Glomerular visceral epithelial cell (primary cell): ENCODE measurements at regions not wholly inside any gene's neighbourhood (a gene's known extent, or its start where the extent isn't known, plus 50 kb on each side); places are given as distances from the start of the nearest gene placed in this dataset.

Experiments used
- DNase-seq: peaks from one replicate; pipeline ENCODE4 v3.0.0-alpha.2; 2016; ENCODE audit errors: extremely low spot score

GRCh38 chr3:13227315-13228165 lies 154.3 kb upstream of the IQSEC1 start:
- DNase-seq: no peak

GRCh38 chr3:13224967-13225366 lies 151.7 kb upstream of the IQSEC1 start:
- DNase-seq: no peak

- DNase-seq: no peak
Observed at GRCh38 chr3:13223574-13224237, 150.5 kb upstream of the IQSEC1 start.

DNA sequence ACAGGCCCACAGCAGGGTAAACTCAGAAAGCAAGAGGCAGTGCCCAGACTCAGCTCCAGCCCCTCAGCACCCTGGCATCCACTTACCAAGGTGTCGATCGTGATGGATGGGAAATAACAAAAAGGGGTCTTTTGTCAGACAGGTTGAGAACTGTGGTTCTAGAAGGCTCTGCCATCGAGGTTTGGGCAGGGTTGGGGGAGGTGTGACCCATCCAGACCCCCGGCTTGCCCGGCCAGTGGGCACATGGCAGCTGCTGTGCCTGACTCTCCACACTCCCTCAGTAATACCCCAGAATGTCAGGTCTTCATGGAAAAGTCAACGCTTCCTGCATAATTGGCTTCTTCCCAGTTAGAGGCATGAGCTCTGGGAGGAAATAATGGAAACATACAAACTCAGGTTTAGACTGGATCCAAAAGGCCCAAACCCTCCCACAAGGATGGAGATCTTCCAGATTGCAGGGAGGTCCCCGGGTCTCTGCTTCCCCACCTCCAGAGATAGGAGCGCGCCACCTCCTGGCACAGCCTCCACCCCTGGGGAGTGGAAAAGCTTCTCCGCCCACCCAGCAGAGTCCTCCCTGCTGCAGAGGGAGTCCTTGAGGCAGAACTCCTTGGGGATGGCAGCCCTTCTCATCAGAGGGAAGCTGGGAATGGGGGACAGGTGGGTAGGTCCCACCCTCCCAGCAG lies 149.8 kb upstream of the IQSEC1 start:
- DNase-seq: no peak

DNA sequence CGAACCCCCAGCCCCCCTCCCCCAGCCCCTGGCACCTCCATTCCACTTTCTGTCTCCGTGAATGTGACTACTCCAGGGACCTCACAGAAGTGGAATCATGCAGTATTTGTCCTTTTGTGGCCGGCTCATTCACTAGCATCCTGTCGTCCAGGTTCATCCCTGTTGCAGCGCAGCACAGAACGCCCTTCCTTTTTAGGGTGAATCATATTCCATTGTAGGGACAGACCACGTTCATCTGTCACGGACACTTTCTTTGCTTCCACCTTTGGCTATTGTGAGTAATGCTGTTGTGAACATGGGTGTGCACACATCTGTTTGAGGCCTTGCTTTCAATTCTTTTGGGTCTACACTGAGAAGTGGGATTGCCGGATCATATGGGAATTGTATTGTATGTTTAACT lies 148.9 kb upstream of the IQSEC1 start:
- no peak for DNase-seq

GRCh38 chr3:13221491-13222061 lies 148.3 kb upstream of the IQSEC1 start:
- DNase-seq: no peak

- DNase-seq: no peak
Observed at GRCh38 chr3:13220991-13221390, 147.8 kb upstream of the IQSEC1 start.

GRCh38 chr3:13219902-13220296 lies 146.7 kb upstream of the IQSEC1 start:
- no peak for DNase-seq

DNA sequence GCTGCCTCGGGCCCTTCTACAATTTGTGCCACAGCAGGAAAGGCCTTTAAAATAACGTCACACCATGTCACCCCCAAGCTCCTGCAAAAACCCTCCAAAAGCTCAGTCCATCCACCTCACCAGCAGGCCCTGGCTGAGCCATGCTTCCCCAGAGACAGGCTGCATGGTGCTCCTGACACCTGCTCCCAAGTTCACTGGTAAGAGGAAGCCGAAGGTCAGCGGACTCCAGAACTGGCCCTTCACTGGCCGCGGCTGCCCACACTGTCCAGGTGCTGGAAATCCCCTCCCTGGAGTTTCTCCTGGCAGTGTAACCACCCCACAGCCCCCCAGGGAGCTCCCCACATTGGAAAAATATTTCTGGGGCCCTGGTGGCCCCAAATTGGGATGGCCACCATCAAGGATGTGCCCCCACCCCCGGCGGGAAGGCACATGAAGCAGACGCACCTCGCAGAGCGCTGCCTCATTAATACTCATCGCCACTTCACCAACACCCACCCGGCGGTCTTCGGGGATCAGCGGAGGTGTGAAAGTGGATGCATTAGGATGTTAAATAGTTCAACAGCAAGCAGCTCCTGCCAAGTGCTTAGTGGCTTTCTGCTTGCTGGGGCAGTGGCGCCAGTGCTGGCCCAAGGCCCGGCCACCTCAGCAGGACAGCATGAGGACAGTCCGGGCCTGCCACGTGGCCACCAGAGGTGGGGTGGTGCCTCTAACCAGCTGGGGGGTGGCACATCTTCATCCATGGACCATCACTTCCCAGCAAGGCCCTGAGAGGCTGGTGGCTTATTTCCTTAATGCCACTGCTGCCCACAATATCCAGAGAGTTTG lies 146.1 kb upstream of the IQSEC1 start:
- DNase-seq: no peak

DNA sequence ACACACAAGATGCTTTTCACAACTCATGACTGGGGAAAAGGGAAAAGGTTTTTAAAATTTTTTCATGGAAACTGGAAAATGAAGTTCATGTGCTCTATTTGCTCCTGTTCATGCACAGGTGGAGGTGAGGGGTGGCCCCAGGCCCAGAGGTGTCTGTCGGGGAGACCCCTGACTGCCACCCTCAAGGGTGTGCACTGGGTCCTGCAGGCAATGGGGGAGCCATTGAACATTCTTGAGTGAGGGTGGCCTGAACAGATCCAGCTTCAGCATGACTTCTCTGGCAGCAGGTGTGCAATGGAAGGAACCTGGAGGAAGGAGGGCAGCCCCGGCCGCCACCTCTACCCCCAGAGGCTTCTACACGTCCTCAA lies 145.3 kb upstream of the IQSEC1 start:
- no peak for DNase-seq

- peak; percentile 84 for DNase-seq
Observed at GRCh38 chr3:13217736-13218540, 144.7 kb upstream of the IQSEC1 start.

DNA sequence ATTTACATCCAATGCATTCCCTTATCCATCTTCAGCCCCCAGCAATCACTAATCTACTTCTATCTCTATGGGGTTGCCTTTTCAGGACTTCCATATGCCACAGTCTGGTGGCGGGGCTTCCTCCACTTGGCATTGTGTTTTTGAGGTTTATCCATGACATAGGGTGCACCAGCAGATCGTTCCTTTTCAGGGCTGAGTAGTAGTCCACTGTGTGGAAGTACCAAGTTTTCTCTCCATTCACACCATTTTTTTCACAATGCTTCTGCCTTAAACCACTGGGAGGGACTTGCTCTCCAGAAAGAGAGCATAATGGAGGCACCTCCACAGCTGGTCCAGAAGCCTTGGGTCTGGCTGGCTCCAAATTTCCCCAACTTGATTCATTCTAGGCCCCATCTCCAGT lies 144.0 kb upstream of the IQSEC1 start:
- no peak for DNase-seq

DNA sequence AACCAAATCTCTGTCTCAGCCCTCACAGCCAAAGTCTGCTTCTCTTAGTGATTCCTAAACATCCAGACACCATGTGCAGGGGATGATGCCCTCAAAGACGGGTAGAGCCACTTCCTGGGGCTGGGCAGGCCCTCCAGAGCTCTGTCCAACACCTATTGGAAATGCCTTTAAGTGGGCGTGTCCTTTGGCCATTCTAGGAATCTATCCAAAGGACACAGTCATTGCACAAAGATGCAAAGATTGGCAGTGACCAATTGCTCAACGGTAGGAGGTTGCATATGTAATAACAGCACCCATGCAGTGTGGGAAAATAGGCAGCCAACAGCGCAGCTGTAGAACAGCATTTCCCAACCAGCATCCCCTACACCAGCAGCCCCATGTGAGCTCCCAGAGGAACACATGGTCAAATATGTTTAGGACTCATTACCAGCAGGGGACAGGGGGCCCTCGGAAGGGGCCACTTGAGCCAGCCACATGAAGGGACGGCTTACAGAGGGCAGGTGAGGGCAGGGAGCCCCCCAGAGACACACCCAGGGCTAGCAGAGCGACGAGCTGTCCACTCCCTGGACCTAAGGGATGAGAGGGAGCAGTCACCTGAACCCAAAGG lies 142.8 kb upstream of the IQSEC1 start:
- DNase-seq: peak; percentile 53

GRCh38 chr3:13214847-13215472 lies 141.7 kb upstream of the IQSEC1 start:
- DNase-seq: peak; percentile 14

- DNase-seq: no peak
Observed at GRCh38 chr3:13213911-13214846, 140.9 kb upstream of the IQSEC1 start.

DNA sequence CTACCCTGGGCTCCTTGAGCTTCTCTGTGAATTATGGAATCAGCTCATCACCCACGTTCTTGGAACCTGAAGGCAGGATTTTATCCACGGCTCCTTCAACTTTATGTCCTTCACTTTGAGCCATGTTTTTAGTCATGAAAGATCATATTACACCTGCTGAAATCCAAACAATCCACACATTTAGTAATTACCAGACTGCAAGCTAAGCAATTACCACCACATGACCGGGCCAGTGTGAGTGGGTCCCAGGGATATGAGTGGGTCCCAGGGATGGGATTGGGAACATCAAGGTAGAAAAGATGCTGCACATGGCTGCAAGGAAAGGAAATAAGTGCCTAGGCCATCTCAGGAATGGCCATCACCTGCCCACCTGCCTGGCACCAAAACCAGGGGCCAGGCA lies 140.3 kb upstream of the IQSEC1 start:
- no peak for DNase-seq

DNA sequence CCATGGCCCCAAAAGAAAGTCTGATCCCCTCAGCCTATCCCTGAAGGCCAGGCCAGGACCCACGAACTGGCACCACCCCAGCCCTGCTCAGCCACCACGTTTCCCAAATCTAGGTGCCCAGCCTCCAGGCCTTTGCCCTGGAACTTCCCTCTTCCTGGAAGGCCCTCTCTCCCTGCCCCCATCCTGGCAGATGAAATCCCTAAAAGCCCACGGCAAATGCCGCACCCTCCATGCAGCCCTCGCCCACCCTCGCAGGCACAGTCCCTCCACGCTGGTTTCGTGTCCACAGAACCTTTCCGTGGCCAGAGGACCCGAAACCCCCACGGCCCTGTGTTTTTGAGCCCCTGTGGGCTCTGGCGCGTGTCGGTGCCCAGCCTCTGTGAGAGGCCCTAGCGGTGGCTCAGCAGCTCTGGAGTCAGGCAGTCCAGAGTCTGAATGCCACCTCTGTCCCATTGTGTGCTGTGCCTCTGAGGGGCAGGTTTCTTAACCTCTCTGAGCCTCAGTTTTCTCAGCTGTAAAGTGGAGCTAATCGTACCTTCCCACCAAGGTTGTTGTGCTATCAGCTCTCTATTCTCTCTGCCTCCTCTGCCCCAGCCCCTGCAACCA lies 138.5 kb upstream of the IQSEC1 start:
- no peak for DNase-seq
